ENCODE measurements at regions not wholly inside any gene's neighbourhood (a gene's known extent, or its start where the extent isn't known, plus 50 kb on each side); places are given as distances from the start of the nearest gene placed in this dataset.

DNA sequence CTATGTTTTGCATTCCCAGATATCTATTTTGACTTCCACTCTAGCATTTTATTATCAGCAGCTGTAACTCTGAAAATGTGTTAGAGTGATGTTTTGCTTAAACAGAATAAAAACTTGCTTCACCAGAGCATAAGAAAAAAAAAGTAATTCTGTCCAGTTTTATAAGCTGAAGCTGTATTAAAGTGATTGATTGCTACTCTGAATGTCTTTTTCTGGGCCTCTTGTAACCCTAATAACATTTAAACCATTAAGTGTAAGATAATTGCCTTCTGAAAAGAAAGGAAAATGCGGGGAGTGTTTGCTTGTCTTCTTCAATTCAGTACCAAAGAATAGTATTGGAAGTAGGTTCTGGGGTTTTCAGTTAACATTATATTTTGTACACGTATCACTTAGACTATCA lies 57.9 kb upstream of the UBE2E1 start:
- H4K20me1 ChIP-seq (ENCODE audit: insufficient read depth, low read length): no peaks in the 10 kb centered on the region
- peaks cover 2% of the 10 kb centered on the region for H3K27me3 ChIP-seq (ENCODE audit: insufficient read depth, low read length, poor library complexity)
- no peaks in the 10 kb centered on the region for H3K9me3 ChIP-seq (ENCODE audit: insufficient read depth, low read length, severe bottlenecking)
- DNase-seq: no peak
- H3K36me3 ChIP-seq (ENCODE audit: insufficient read depth, low read length): no peaks in the 10 kb centered on the region
- H3K4me2 ChIP-seq (ENCODE audit: insufficient read depth, low read length): no peak overlapping the region
- ATAC-seq (ENCODE audit: insufficient read depth, low read depth): no peak
- no peaks in the 10 kb centered on the region for H3K79me2 ChIP-seq (ENCODE audit: insufficient read depth, low read length)
- no peak overlapping the region for H2AFZ ChIP-seq (ENCODE audit: low read depth, low read length)
- no peak overlapping the region for H3K9ac ChIP-seq (ENCODE audit: low read depth, low read length)
- no peaks in the 10 kb centered on the region for H3K4me1 ChIP-seq (ENCODE audit: insufficient read depth, low read length)
- no peak for TF ChIP-seq EZH2 (IDR thresholded peaks at IDR 0.05; ENCODE audit: borderline replicate concordance, low read depth, low read length, severe bottlenecking)
- TF ChIP-seq, protein P1, sequence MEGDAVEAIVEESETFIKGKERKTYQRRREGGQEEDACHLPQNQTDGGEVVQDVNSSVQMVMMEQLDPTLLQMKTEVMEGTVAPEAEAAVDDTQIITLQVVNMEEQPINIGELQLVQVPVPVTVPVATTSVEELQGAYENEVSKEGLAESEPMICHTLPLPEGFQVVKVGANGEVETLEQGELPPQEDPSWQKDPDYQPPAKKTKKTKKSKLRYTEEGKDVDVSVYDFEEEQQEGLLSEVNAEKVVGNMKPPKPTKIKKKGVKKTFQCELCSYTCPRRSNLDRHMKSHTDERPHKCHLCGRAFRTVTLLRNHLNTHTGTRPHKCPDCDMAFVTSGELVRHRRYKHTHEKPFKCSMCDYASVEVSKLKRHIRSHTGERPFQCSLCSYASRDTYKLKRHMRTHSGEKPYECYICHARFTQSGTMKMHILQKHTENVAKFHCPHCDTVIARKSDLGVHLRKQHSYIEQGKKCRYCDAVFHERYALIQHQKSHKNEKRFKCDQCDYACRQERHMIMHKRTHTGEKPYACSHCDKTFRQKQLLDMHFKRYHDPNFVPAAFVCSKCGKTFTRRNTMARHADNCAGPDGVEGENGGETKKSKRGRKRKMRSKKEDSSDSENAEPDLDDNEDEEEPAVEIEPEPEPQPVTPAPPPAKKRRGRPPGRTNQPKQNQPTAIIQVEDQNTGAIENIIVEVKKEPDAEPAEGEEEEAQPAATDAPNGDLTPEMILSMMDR (IDR thresholded peaks at IDR 0.05; ENCODE audit: borderline replicate concordance, extremely low read depth, low read length, poor library complexity, severe bottlenecking): no peak
- H3K4me3 ChIP-seq (ENCODE audit: low read depth in 1 of 2, low read length in 2 of 2): no peak overlapping the region
- no peak overlapping the region for H3K27ac ChIP-seq (ENCODE audit: low read length)

DNA sequence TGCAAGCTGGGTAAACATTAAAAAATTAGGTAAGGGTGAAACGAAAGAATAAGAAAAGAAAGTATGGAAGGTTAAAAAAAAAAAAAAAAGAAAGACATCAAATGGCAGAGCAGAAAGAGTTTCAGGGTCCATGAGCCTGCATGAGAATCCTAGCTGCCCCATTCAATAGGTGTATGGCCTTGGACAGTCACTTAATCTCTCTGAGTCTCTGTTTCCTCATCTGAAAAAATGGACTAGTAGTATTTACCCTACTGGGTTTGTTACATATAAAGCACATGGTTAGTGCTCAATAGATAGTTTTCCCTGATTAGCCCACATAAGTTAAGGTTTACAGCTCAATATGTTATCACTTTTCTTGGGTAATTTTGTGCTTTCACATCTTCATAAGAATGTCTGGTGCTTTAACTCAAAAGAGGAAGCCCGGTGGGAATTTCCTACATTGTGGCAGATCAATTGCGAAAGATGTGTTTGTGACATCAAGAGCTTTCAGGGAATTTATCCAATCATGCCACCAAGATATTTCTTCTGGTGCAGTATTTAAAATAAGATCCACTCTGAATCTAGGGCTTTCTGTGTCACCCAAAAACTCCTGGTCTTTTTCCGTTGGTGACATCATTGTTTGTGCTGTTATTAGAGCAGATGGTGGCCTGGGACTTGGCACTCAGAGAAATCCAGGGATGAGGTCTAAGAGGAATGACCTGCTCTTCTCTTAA lies 57.2 kb upstream of the UBE2E1 start:
- Histone ChIP-seq H3K4me3 (ENCODE audit: low read depth in 1 of 2, low read length in 2 of 2) (no peak overlapping the region), H3K9ac (ENCODE audit: low read depth, low read length) (no peak overlapping the region), H4K20me1 (ENCODE audit: insufficient read depth, low read length) (no peaks in the 10 kb centered on the region), H3K9me3 (ENCODE audit: insufficient read depth, low read length, severe bottlenecking) (no peaks in the 10 kb centered on the region), H3K36me3 (ENCODE audit: insufficient read depth, low read length) (no peaks in the 10 kb centered on the region), H3K4me2 (ENCODE audit: insufficient read depth, low read length) (no peak overlapping the region), H3K4me1 (ENCODE audit: insufficient read depth, low read length) (no peaks in the 10 kb centered on the region), H2AFZ (ENCODE audit: low read depth, low read length) (no peak overlapping the region), H3K79me2 (ENCODE audit: insufficient read depth, low read length) (no peaks in the 10 kb centered on the region), H3K27me3 (ENCODE audit: insufficient read depth, low read length, poor library complexity) (peaks cover 2% of the 10 kb centered on the region), H3K27ac (ENCODE audit: low read length) (no peak overlapping the region)
- no peak for ATAC-seq (ENCODE audit: insufficient read depth, low read depth)
- no peak for DNase-seq
- TF ChIP-seq EZH2 (IDR thresholded peaks at IDR 0.05; ENCODE audit: borderline replicate concordance, low read depth, low read length, severe bottlenecking): no peak
- TF ChIP-seq, protein P1 (IDR thresholded peaks at IDR 0.05; ENCODE audit: borderline replicate concordance, extremely low read depth, low read length, poor library complexity, severe bottlenecking): no peak

DNA sequence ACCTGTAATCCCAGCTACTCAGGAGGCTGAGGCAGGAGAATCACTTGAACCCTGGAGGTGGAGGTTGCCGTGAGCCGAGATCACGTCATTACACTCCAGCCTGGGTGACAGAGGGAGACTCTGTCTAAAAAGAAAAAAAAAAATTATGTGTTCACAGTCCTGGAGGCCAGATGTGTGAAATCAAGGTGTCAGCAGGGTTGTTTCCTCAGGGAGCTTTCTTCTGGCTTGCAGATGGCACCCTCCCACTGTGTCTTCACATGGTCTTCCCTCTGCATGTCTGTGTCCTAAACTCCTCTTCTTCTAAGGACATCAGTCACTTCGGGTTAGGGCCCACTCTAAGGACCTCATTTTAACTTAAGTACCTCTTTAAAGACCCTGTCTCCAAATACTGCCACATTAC lies 56.1 kb upstream of the UBE2E1 start:
- Histone ChIP-seq H2AFZ (ENCODE audit: low read depth, low read length) (no peak overlapping the region), H4K20me1 (ENCODE audit: insufficient read depth, low read length) (no peaks in the 10 kb centered on the region), H3K9me3 (ENCODE audit: insufficient read depth, low read length, severe bottlenecking) (no peaks in the 10 kb centered on the region), H3K36me3 (ENCODE audit: insufficient read depth, low read length) (no peaks in the 10 kb centered on the region), H3K4me1 (ENCODE audit: insufficient read depth, low read length) (no peaks in the 10 kb centered on the region), H3K79me2 (ENCODE audit: insufficient read depth, low read length) (no peaks in the 10 kb centered on the region), H3K27ac (ENCODE audit: low read length) (no peak overlapping the region), H3K9ac (ENCODE audit: low read depth, low read length) (no peak overlapping the region), H3K27me3 (ENCODE audit: insufficient read depth, low read length, poor library complexity) (peaks cover 2% of the 10 kb centered on the region), H3K4me3 (ENCODE audit: low read depth in 1 of 2, low read length in 2 of 2) (no peak overlapping the region), H3K4me2 (ENCODE audit: insufficient read depth, low read length) (no peak overlapping the region)
- no peak for TF ChIP-seq EZH2 (IDR thresholded peaks at IDR 0.05; ENCODE audit: borderline replicate concordance, low read depth, low read length, severe bottlenecking)
- TF ChIP-seq, protein P1 (IDR thresholded peaks at IDR 0.05; ENCODE audit: borderline replicate concordance, extremely low read depth, low read length, poor library complexity, severe bottlenecking): no peak
- DNase-seq (no peak), ATAC-seq (ENCODE audit: insufficient read depth, low read depth) (no peak)
